ENCODE measurements at regions not wholly inside any gene's neighbourhood (a gene's known extent, or its start where the extent isn't known, plus 50 kb on each side); places are given as distances from the start of the nearest gene placed in this dataset.

DNA sequence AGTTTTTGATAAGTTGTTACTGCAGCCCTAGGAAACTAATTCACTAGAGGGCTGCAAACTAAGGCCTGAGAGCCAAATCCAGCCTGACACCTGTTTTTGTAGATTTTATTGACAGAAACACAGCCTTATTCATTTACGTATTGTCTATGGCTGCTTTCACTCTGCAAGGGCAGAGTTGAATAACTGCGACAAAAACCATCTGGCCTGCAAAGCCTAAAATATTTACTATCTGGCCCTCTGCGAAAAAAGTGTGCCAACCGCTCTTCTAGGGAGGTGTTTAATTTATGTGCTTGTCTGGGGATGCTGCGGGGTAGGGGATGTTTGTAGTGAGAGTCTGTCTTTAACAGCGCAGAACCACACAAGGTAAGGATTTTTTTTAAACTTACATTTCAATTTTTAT, 165.0 kb upstream of the RBFOX1 start:
- DNase-seq (ENCODE audit: low read depth) = no peak
- no peak overlapping the region for H3K4me3 ChIP-seq (ENCODE audit: low read length)
- TF ChIP-seq, protein P1, sequence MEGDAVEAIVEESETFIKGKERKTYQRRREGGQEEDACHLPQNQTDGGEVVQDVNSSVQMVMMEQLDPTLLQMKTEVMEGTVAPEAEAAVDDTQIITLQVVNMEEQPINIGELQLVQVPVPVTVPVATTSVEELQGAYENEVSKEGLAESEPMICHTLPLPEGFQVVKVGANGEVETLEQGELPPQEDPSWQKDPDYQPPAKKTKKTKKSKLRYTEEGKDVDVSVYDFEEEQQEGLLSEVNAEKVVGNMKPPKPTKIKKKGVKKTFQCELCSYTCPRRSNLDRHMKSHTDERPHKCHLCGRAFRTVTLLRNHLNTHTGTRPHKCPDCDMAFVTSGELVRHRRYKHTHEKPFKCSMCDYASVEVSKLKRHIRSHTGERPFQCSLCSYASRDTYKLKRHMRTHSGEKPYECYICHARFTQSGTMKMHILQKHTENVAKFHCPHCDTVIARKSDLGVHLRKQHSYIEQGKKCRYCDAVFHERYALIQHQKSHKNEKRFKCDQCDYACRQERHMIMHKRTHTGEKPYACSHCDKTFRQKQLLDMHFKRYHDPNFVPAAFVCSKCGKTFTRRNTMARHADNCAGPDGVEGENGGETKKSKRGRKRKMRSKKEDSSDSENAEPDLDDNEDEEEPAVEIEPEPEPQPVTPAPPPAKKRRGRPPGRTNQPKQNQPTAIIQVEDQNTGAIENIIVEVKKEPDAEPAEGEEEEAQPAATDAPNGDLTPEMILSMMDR (conservative IDR thresholded peaks at IDR 0.05; ENCODE audit: low read depth, low read length) = no peak

DNA sequence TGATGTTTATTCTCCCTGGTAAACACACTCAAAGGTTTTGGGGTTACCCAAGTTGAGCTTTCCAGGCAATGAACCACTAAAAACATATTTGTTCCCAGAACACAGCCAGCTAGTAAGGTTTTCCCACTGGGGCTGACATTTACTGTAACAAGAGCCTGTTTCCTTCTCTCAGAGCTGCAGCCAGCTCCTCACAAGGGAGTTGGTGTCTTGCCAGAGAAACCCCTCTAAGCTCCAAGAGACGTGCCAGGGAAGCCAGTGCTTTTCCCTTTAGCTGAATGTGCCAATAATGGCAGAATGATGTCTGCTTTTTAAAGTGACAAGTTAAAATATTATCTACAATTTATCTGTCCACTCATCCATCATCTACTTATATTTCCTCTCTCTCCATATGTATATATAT, 170.8 kb upstream of the RBFOX1 start:
- no peak overlapping the region for H3K4me3 ChIP-seq (ENCODE audit: low read length)
- DNase-seq (ENCODE audit: low read depth) = no peak
- TF ChIP-seq, protein P1 (conservative IDR thresholded peaks at IDR 0.05; ENCODE audit: low read depth, low read length) = no peak

DNA sequence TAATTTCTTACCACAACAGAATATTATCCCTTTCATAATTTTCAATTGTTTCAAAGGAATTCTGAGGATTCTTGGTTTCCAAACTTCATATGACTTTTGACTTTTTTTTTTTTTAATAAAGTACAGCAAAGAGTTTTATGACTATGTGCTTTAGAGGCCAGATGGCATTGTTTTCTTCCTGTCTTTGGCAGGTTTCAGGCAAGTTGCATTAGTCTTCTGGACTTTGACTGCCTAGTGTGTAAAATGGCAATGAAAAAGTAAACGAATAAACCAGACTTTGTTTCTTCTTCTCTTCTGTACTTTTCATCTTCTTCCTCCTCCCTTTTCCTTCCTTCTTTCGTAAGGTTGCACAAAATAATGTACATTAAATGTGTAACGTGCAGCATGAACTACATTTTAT, 172.6 kb upstream of the RBFOX1 start:
- TF ChIP-seq, protein P1 (conservative IDR thresholded peaks at IDR 0.05; ENCODE audit: low read depth, low read length) = no peak
- DNase-seq (ENCODE audit: low read depth) = no peak
- H3K4me3 ChIP-seq (ENCODE audit: low read length) = no peak overlapping the region

DNA sequence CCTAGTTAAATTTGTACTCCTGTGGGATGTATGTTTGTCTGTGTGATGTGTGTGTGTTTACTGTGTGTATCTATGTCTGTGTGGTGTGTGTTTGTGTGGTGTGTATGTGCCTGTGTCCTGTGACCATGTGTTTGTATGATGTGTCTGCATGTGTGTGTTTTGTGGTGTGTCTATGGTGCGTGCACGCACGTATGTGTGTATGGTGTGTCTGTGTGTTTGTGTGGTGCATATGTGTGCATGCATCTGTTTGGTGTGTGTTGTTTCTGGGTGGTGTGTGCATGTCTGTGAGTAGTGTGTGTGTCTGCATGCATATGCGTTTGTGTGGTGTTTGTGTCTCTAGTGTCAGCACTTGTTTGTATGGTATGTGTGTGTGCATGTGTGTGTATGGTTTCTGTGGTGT, 174.2 kb upstream of the RBFOX1 start:
- DNase-seq (ENCODE audit: low read depth) = no peak
- no peak overlapping the region for H3K4me3 ChIP-seq (ENCODE audit: low read length)
- TF ChIP-seq, protein P1 (conservative IDR thresholded peaks at IDR 0.05; ENCODE audit: low read depth, low read length) = no peak

DNA sequence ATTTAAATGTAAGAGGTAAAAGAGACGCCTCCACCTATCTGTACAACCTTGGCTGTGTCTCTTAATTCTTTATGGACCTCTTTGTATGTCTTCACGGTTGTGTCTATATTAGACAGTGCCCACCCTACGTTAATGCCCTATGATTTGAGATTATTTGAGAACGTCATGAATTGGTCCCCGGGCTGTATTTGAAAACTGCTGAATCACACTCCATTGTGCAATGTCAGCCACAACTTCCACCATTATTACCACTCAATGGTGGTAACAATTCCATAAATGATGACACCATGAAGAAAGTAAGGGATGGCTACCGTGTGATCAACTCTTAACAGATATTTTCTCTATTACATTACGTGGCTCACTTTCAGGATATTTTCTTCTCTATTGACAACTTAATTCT, 182.4 kb upstream of the RBFOX1 start:
- TF ChIP-seq, protein P1 (conservative IDR thresholded peaks at IDR 0.05; ENCODE audit: low read depth, low read length) = no peak
- H3K4me3 ChIP-seq (ENCODE audit: low read length) = no peak overlapping the region
- no peak for DNase-seq (ENCODE audit: low read depth)

DNA sequence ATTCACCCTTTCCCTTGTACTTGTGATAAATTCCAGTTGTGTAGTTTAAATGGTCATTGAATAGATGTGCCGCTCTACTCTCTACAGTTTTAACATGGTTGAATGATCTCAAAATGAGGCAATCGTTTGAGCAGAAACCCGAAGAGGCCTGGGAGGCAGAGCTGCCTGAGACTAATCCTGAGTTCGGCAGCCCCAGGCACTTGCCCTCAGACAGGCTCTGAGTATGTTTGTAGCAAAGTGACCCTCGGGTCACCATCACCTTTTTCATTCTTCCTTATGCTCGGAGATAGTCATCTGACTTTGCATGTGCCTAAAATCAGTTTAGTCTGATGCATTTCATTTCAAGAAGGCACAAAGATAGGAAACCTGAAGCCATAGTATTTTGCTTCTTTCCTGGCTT, 184.0 kb upstream of the RBFOX1 start:
- H3K4me3 ChIP-seq (ENCODE audit: low read length) = no peak overlapping the region
- no peak for DNase-seq (ENCODE audit: low read depth)
- TF ChIP-seq, protein P1 (conservative IDR thresholded peaks at IDR 0.05; ENCODE audit: low read depth, low read length) = no peak

DNA sequence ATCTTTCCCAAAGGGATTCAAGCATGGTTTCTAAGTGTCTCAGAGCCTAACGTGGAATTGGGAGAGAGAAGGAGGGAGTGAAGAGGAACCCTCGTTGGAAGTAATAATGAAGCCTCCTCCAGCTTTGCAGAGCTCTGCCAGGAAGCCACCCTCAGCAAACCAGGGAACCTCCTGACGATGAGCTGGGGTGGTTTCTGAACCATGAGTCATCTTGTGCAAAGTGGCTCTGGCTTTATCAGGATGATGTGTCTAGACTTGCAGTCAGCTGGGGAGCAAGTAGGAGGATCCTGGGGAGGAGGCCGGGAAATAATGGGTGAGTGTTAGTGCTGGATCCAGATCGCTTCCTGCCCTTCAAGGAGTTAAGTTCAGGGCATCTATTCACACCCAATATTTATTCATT, 191.7 kb upstream of the RBFOX1 start:
- no peak overlapping the region for H3K4me3 ChIP-seq (ENCODE audit: low read length)
- no peak for DNase-seq (ENCODE audit: low read depth)
- TF ChIP-seq, protein P1 (conservative IDR thresholded peaks at IDR 0.05; ENCODE audit: low read depth, low read length) = no peak
